ENCODE measurements at regions not wholly inside any gene's neighbourhood (a gene's known extent, or its start where the extent isn't known, plus 50 kb on each side); places are given as distances from the start of the nearest gene placed in this dataset.

GRCh38 chr3:13213490-13213889 lies 140.3 kb upstream of the IQSEC1 start (continued):
- TF ChIP-seq STAT1 (IDR thresholded peaks at IDR 0.05; ENCODE audit: unreplicated experiment) = no peak
- no peak for TF ChIP-seq JUNB (IDR thresholded peaks at IDR 0.05; ENCODE audit: unreplicated experiment)
- no peak for TF ChIP-seq ZNF462 (CRISPR knock-in tag; IDR thresholded peaks at IDR 0.05)

- H3K27ac ChIP-seq (ENCODE audit: low read depth) = no peak overlapping the region
- H3K79me2 ChIP-seq (replicated peaks; ENCODE audit: insufficient read depth) = no peaks in the 10 kb centered on the region
- Mint-ChIP-seq H3K36me3 (ENCODE audit: low read depth) (no peaks in the 10 kb centered on the region; the same call in 2 of the 3 replicates), H3K27me3 (ENCODE audit: insufficient read depth, low read depth, poor library complexity) (peaks cover 10% of the 10 kb centered on the region), H3K9me3 (no peaks in the 10 kb centered on the region), H3K4me3 (no peak overlapping the region), H3K4me1 (peaks cover 9% of the 10 kb centered on the region; the same call in 1 of the 3 replicates), H3K27ac (no peak overlapping the region)
- ATAC-seq = no peak
- no peak overlapping the region for H2AFZ ChIP-seq
- H3K4me1 ChIP-seq (ENCODE audit: insufficient read depth) = no peaks in the 10 kb centered on the region
- no peaks in the 10 kb centered on the region for H3K36me3 ChIP-seq (ENCODE audit: insufficient read depth)
- no peak for DNase-seq (ENCODE audit: low spot score)
- H3K27me3 ChIP-seq (ENCODE audit: insufficient read depth) = no peaks in the 10 kb centered on the region
- H3F3A ChIP-seq (replicated peaks; ENCODE audit: low read depth) = no peaks in the 10 kb centered on the region
- H3K4me2 ChIP-seq = no peak overlapping the region
- H4K20me1 ChIP-seq (replicated peaks; ENCODE audit: insufficient read depth) = no peaks in the 10 kb centered on the region
- H3K9me2 ChIP-seq (ENCODE audit: insufficient read depth) = no peaks in the 10 kb centered on the region
- no peak overlapping the region for H3K4me3 ChIP-seq
- TF ChIP-seq ZNF462 (CRISPR knock-in tag; IDR thresholded peaks at IDR 0.05) (no peak), POLR2AphosphoS5 (IDR thresholded peaks at IDR 0.05; ENCODE audit: low read depth) (no peak), CTCF (conservative IDR thresholded peaks at IDR 0.05; ENCODE audit: low read depth in 2 of 2) (no peak), NANOG (IDR thresholded peaks at IDR 0.05; ENCODE audit: borderline replicate concordance) (no peak), JUNB (IDR thresholded peaks at IDR 0.05; ENCODE audit: unreplicated experiment) (no peak), EZH2 (IDR thresholded peaks at IDR 0.05; ENCODE audit: low read depth, unreplicated experiment) (no peak)
Observed at GRCh38 chr3:13211605-13212210, 138.5 kb upstream of the IQSEC1 start.
